Mucosa of rectum (tissue), 2 donors: ENCODE measurements at regions not wholly inside any gene's neighbourhood (a gene's known extent, or its start where the extent isn't known, plus 50 kb on each side); places are given as distances from the start of the nearest gene placed in this dataset.

Source experiments
- H3K27ac ChIP-seq, 2 donors: one replicate each; pipeline ENCODE4 v1.7.0; 2013; ENCODE audit warnings: inconsistent platforms in 2 of 2, low read depth in 2 of 2, low read length in 2 of 2
- H3K27me3 ChIP-seq, 2 donors: one replicate each; pipeline ENCODE4 v1.7.0; 2013; ENCODE audit warnings: low read length in 2 of 2; ENCODE audit not compliant: control insufficient read depth in 2 of 2, insufficient read depth in 2 of 2
- H3K36me3 ChIP-seq, 2 donors: one replicate each; pipeline ENCODE4 v1.7.0; 2013; ENCODE audit warnings: low read length in 2 of 2; ENCODE audit not compliant: control insufficient read depth in 2 of 2, insufficient read depth in 2 of 2
- H3K4me1 ChIP-seq, 2 donors: one replicate each; pipeline ENCODE4 v1.7.0; 2013; ENCODE audit warnings: low read length in 2 of 2, mild to moderate bottlenecking in 1 of 2; ENCODE audit not compliant: control insufficient read depth in 2 of 2, insufficient read depth in 2 of 2
- H3K4me3 ChIP-seq, 2 donors: one replicate each; pipeline ENCODE4 v1.7.0; 2013; ENCODE audit warnings: low read length in 2 of 2
- H3K9ac ChIP-seq, 2 donors: one replicate each; pipeline ENCODE4 v1.7.0; 2013; ENCODE audit warnings: low read length in 2 of 2, low read depth in 1 of 2, mild to moderate bottlenecking in 1 of 2
- H3K9me3 ChIP-seq, 2 donors: one replicate each; pipeline ENCODE4 v1.7.0; 2013; ENCODE audit warnings: low read length in 2 of 2; ENCODE audit not compliant: control insufficient read depth in 2 of 2
- donor health status: healthy.
- donor health status: Normal muscosa, but diverticular disease.

DNA sequence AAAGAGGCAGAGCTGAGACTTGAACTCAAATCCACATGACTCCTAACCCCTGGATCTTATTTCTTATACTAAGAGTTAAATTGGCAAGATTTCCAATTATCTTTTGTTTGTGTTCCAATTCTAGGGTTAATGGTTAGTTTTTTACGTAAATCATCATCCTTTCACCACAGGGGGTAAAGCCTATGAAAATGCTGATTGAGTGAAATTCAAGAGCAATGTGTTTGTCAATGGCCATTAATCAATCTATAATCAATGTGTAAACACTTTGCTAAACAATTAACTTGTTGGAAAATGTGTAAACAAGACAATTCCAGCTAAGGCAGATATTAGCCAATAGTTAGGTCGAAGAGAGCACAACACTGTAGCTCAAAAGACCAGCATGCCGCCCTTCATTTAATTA is 376.5 kb upstream of the ACVR2A start:
- Histone ChIP-seq H3K36me3 (no peaks in the 10 kb centered on the region), H3K4me1 (peaks cover 0 to 4% of the 10 kb centered on the region in 2 donors), H3K9ac (no peak overlapping the region), H3K27ac (no peak overlapping the region), H3K27me3 (no peaks in the 10 kb centered on the region), H3K4me3 (no peak overlapping the region), H3K9me3 (no peaks in the 10 kb centered on the region)

DNA sequence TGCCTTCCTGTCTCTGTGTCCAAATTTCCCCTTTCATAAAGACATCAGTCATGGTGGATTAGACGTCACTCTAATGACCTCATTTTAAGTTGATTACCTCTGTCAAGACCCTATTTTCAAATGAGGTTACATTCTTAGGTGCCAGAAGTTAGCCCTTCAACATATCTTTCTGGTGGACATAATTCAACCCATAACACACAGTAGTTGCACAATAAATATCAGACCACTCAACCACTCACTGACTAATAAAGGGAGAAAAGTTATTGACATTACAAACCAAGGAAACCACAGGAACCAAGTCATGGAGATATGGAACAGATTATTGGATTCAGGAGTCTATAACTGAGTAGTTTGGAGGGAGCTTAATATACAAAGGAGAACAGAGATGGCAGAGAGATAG is 377.4 kb upstream of the ACVR2A start:
- H3K36me3 ChIP-seq: no peaks in the 10 kb centered on the region
- H3K4me1 ChIP-seq: peaks cover 0 to 4% of the 10 kb centered on the region in 2 donors
- no peaks in the 10 kb centered on the region for H3K27me3 ChIP-seq
- no peak overlapping the region for H3K4me3 ChIP-seq
- no peak overlapping the region for H3K27ac ChIP-seq
- no peaks in the 10 kb centered on the region for H3K9me3 ChIP-seq
- H3K9ac ChIP-seq: no peak overlapping the region

DNA sequence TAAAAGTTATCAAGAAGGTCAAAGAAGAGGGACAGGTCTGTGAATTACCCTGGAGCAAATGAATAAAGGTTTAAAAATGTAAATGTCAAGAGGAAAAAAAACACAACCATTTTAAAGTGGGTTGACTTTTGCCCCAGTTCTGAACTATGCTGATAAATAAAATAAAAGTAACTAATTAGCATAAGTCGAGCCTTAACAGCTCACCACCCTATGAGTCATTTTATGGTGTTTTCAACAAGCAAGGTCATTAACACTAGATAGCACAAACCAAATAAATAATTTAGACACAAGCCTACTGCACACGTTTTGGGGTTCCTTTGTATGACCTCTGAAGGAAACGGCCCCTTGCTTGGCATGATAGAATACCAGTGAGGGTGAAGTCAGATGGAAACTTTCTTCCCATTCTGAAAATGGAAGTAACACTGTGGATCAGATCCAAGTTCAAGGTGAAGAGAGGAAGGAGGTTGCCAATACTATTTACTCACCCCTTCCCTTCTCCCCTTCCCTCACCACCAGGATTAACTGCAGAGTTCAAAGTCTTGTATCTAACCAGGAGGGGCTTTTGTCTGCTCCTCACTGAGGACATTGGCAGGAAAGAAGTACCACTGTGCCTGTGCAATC is 380.0 kb upstream of the ACVR2A start:
- no peaks in the 10 kb centered on the region for H3K9me3 ChIP-seq
- no peaks in the 10 kb centered on the region for H3K36me3 ChIP-seq
- no peak overlapping the region for H3K9ac ChIP-seq
- no peak overlapping the region for H3K4me3 ChIP-seq
- peaks cover 0 to 4% of the 10 kb centered on the region in 2 donors for H3K4me1 ChIP-seq
- H3K27ac ChIP-seq: peak overlapping the region in 1 of 2 donors; percentile 58
- H3K27me3 ChIP-seq: no peaks in the 10 kb centered on the region

- H3K27ac ChIP-seq: peak overlapping the region; percentile 58 to 62
Observed at GRCh38 chr2:147463881-147464520, 380.8 kb upstream of the ACVR2A start.

DNA sequence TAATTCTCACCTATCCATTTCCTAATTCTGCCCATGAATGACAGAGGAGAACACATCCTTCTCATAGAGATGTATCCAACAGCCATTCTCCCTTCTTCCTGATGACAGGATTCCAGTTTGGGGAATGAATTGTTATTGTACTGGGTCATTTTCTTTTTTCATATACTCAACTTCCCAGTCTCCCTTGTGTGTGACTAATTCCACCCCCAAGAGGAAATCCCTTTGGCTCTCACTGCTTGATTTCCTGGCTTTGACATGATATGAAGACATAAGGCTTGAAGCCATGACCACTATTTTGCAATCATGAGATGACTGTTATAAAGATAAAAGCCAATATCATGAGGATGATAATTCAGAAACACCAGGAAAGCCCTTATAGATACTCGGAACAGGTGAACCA is 384.7 kb upstream of the ACVR2A start:
- H3K27ac ChIP-seq: no peak overlapping the region
- H3K4me3 ChIP-seq: no peak overlapping the region
- H3K9ac ChIP-seq: no peak overlapping the region
- peaks cover 0 to 4% of the 10 kb centered on the region in 2 donors for H3K4me1 ChIP-seq
- no peaks in the 10 kb centered on the region for H3K9me3 ChIP-seq
- no peaks in the 10 kb centered on the region for H3K27me3 ChIP-seq
- H3K36me3 ChIP-seq: no peaks in the 10 kb centered on the region

More at GRCh38 chr2:147463881-147464520, 380.8 kb upstream of the ACVR2A start:
- Histone ChIP-seq H3K4me1 (peaks cover 0 to 4% of the 10 kb centered on the region in 2 donors), H3K4me3 (no peak overlapping the region), H3K9me3 (no peaks in the 10 kb centered on the region), H3K27me3 (no peaks in the 10 kb centered on the region), H3K36me3 (no peaks in the 10 kb centered on the region), H3K9ac (no peak overlapping the region)

GRCh38 chr2:147456779-147457178 is 388.1 kb upstream of the ACVR2A start:
- H3K9me3 ChIP-seq: no peaks in the 10 kb centered on the region
- no peak overlapping the region for H3K27ac ChIP-seq
- no peaks in the 10 kb centered on the region for H3K36me3 ChIP-seq
- H3K9ac ChIP-seq: no peak overlapping the region
- H3K27me3 ChIP-seq: no peaks in the 10 kb centered on the region
- no peaks in the 10 kb centered on the region for H3K4me1 ChIP-seq
- H3K4me3 ChIP-seq: no peak overlapping the region

DNA sequence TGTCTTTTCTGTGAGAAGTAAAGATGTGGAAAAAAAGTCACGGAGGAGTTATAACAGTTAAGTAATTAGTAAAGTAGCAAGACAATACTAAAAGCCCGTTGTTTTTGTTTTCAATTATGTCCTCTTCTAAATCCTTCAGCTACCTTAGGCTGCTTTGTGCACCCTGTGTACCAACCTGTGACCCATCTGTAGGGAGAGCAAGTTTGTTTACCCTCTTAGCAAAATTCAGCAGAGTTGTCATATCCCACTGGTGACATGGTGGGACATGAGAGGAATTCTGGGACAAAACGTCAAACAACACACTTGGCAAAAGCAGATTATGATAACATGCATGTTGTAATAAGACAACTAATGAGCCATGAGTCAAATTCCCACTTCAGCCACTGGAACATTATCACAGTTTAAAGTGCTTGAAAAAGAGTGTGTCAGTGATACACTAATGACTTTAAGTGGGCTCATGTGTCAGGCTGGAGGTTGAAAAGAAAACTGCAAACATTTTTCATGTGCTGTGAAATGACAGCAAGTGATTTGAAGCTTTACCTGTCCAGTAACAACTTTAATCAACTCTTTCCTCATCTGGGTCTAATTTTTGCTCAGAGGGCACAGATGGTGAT is 392.8 kb upstream of the ACVR2A start:
- Histone ChIP-seq H3K27me3 (no peaks in the 10 kb centered on the region), H3K36me3 (no peaks in the 10 kb centered on the region), H3K4me1 (no peaks in the 10 kb centered on the region), H3K9me3 (no peaks in the 10 kb centered on the region), H3K27ac (no peak overlapping the region), H3K9ac (no peak overlapping the region), H3K4me3 (no peak overlapping the region)

DNA sequence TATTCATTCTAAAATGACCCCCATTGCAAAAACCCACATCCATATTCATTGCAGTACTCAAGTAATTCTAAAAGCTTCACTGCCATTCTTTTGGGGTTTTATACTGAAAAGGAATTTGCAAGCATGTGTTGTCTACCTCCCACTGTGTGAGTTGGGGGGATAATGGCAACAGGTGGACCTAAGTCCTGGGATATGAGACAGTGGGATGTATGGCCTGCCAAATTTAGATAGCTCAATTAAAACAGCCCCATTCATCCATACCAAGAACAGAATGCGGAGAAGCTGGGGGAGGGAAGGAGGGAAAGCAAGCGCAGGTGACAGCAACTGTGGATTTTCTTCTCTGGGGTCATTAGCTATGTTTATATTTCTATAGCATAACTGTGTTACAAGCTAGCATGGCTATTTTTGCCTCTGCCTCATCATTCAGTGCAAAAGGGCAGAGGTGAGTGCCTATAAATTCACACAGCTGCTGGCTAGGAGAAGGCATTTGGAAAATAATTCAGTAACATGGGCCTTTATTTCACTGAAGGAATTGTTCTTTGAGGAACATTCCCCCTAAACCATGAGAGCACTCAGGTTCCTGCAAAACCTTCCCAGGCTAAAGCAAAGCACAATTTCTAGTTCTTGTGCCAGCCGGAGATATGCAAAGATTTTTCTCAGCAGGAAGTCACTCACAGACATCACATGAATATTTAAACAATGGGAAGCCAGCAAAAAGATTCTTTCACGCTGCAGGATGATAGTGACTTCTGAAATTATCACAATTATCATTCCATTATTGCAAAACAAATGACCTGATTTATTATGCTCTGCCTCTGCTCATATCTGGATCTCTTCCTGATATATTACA is 393.9 kb upstream of the ACVR2A start:
- Histone ChIP-seq H3K4me1 (no peaks in the 10 kb centered on the region), H3K9me3 (no peaks in the 10 kb centered on the region), H3K4me3 (no peak overlapping the region), H3K9ac (no peak overlapping the region), H3K27ac (no peak overlapping the region), H3K36me3 (no peaks in the 10 kb centered on the region), H3K27me3 (no peaks in the 10 kb centered on the region)

- no peak overlapping the region for H3K27ac ChIP-seq
- H3K27me3 ChIP-seq: no peaks in the 10 kb centered on the region
- no peaks in the 10 kb centered on the region for H3K9me3 ChIP-seq
- H3K4me1 ChIP-seq: no peaks in the 10 kb centered on the region
- H3K4me3 ChIP-seq: no peak overlapping the region
- H3K36me3 ChIP-seq: no peaks in the 10 kb centered on the region
- no peak overlapping the region for H3K9ac ChIP-seq
Observed at GRCh38 chr2:147449323-147449991, 395.4 kb upstream of the ACVR2A start.
